ENCODE measurements at regions not wholly inside any gene's neighbourhood (a gene's known extent, or its start where the extent isn't known, plus 50 kb on each side); places are given as distances from the start of the nearest gene placed in this dataset.
"Not testable (repeated sequence)": the region's sequence is repeated elsewhere in the genome, so short reads cannot be mapped to it uniquely, and the experiment has no call there.

DNA sequence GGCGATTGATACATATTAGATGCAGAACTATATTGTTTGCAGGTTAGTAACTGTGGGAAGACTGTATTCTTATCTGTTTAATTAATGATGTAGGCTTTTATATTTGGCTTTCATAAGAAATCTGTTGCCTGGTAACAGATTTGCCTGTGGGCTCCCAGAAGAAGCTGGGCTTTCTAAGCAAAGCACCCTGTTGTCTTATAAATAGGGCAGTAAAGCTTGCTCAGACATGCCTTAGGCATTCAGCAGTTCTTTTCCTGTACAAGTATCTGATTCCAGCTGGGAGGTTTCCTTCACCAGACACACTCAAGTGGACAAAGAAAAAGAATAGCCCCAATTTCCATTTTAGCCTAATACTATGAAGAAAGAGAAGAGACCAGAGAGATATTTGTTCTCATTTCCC lies 524.0 kb downstream of the LRRIQ3 start:
- no peaks in the 10 kb centered on the region for H3K79me1 ChIP-seq (ENCODE audit: low read length)
- no peak overlapping the region for H4K12ac ChIP-seq (ENCODE audit: low read depth, low read length)
- no peak overlapping the region for H2BK120ac ChIP-seq (ENCODE audit: insufficient read depth, low read length, poor library complexity)
- no peak overlapping the region for H3K4me2 ChIP-seq (ENCODE audit: low read length)
- H3K27me3 ChIP-seq (ENCODE audit: insufficient read depth, low read length), result no peaks in the 10 kb centered on the region
- H2BK5ac ChIP-seq (ENCODE audit: low read depth, low read length, poor library complexity), result no peak overlapping the region
- H3K27ac ChIP-seq (ENCODE audit: low read depth, low read length), result no peak overlapping the region
- no peak for DNase-seq
- no peak overlapping the region for H3K4ac ChIP-seq (ENCODE audit: low read depth, low read length)
- no peak overlapping the region for H3K4me3 ChIP-seq (ENCODE audit: low read depth, low read length)
- no peaks in the 10 kb centered on the region for H3K79me2 ChIP-seq (ENCODE audit: control insufficient read depth, insufficient read depth, low read length, poor library complexity)
- H3K18ac ChIP-seq (ENCODE audit: low read length), result no peak overlapping the region
- no peak overlapping the region for H4K8ac ChIP-seq (ENCODE audit: low read depth, low read length)
- no peak overlapping the region for H2BK12ac ChIP-seq (ENCODE audit: low read length)
- no CpG with 5 or more reads among the region's 1 CpG for WGBS (ENCODE audit: extremely low coverage, insufficient coverage, insufficient read length)
- no peak overlapping the region for H3K14ac ChIP-seq (ENCODE audit: low read length)
- no peak overlapping the region for H3K23ac ChIP-seq (ENCODE audit: low read length)
- H4K91ac ChIP-seq (ENCODE audit: low read depth, low read length), result no peak overlapping the region
- H2AFZ ChIP-seq (ENCODE audit: insufficient read depth, low read length, poor library complexity), result no peak overlapping the region
- no peak overlapping the region for H3K9ac ChIP-seq (ENCODE audit: low read length)
- no peaks in the 10 kb centered on the region for H3K36me3 ChIP-seq (ENCODE audit: control insufficient read depth in 1 of 2, insufficient read depth in 2 of 2, low read length in 2 of 2)
- H3K9me3 ChIP-seq (ENCODE audit: insufficient read depth, low read depth, low read length), result no peaks in the 10 kb centered on the region
- no peak overlapping the region for H2AK5ac ChIP-seq (ENCODE audit: low read length)
- no peaks in the 10 kb centered on the region for H3K4me1 ChIP-seq (ENCODE audit: control insufficient read depth in 1 of 2, insufficient read depth in 2 of 2, low read length in 2 of 2)

DNA sequence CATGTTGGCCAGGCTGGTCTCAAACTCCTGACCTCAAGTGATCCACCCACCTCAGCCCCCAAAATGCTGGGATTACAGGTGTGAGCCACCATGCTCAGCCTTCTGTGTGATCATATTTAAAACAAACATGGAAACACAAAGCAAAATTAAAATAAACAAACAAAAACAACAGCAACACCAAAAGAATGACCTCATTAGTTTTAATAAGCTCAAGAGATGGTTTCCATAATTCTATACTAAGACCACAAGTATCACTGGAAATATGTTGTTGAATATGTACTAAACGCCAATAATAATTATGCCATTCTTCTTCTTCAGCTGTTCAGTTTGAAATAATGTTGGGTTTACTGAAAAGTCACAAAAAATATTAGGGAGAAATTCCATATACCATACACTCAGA lies 526.4 kb downstream of the LRRIQ3 start:
- Histone ChIP-seq H2BK5ac (ENCODE audit: low read depth, low read length, poor library complexity) (no peak overlapping the region), H3K4me3 (ENCODE audit: low read depth, low read length) (no peak overlapping the region), H3K14ac (ENCODE audit: low read length) (no peak overlapping the region), H3K4ac (ENCODE audit: low read depth, low read length) (no peak overlapping the region), H3K27ac (ENCODE audit: low read depth, low read length) (no peak overlapping the region), H3K4me2 (ENCODE audit: low read length) (no peak overlapping the region), H3K79me2 (ENCODE audit: control insufficient read depth, insufficient read depth, low read length, poor library complexity) (no peaks in the 10 kb centered on the region), H3K27me3 (ENCODE audit: insufficient read depth, low read length) (no peaks in the 10 kb centered on the region), H2BK120ac (ENCODE audit: insufficient read depth, low read length, poor library complexity) (no peak overlapping the region), H2BK12ac (ENCODE audit: low read length) (no peak overlapping the region), H4K12ac (ENCODE audit: low read depth, low read length) (no peak overlapping the region), H2AK5ac (ENCODE audit: low read length) (no peak overlapping the region), H4K8ac (ENCODE audit: low read depth, low read length) (no peak overlapping the region), H4K91ac (ENCODE audit: low read depth, low read length) (no peak overlapping the region), H3K9me3 (ENCODE audit: insufficient read depth, low read depth, low read length) (peaks cover 7% of the 10 kb centered on the region), H3K18ac (ENCODE audit: low read length) (no peak overlapping the region), H3K79me1 (ENCODE audit: low read length) (no peaks in the 10 kb centered on the region), H3K36me3 (ENCODE audit: control insufficient read depth in 1 of 2, insufficient read depth in 2 of 2, low read length in 2 of 2) (no peaks in the 10 kb centered on the region), H3K9ac (ENCODE audit: low read length) (no peak overlapping the region), H2AFZ (ENCODE audit: insufficient read depth, low read length, poor library complexity) (no peak overlapping the region), H3K4me1 (ENCODE audit: control insufficient read depth in 1 of 2, insufficient read depth in 2 of 2, low read length in 2 of 2) (no peaks in the 10 kb centered on the region), H3K23ac (ENCODE audit: low read length) (no peak overlapping the region)
- no CpG with 5 or more reads among the region's 1 CpG for WGBS (ENCODE audit: extremely low coverage, insufficient coverage, insufficient read length)
- DNase-seq, result no peak

DNA sequence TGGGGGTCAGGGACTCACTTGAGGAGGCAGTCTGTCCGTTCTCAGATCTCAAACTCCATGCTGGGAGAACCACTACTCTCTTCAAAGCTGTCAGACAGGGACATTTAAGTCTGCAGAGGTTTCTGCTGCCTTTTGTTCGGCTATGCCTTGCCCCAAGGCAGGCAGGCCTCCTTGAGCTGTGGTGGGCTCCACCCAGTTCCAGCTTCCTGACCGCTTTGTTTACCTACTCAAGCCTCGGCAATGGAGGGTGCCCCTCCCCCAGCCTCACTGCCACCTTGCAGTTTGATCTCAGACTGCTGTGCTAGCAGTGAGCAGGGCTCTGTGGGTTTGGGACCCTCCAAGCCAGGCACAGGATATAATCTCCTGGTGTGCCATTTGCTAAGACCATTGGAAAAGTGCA lies 530.0 kb downstream of the LRRIQ3 start:
- H3K79me2 ChIP-seq (ENCODE audit: control insufficient read depth, insufficient read depth, low read length, poor library complexity); H3K27ac ChIP-seq (ENCODE audit: low read depth, low read length); H3K9me3 ChIP-seq (ENCODE audit: insufficient read depth, low read depth, low read length); DNase-seq; H4K8ac ChIP-seq (ENCODE audit: low read depth, low read length); H2AFZ ChIP-seq (ENCODE audit: insufficient read depth, low read length, poor library complexity); H3K23ac ChIP-seq (ENCODE audit: low read length); H3K4me3 ChIP-seq (ENCODE audit: low read depth, low read length); H3K36me3 ChIP-seq (ENCODE audit: control insufficient read depth in 1 of 2, insufficient read depth in 2 of 2, low read length in 2 of 2); H3K14ac ChIP-seq (ENCODE audit: low read length); H2BK12ac ChIP-seq (ENCODE audit: low read length); H3K18ac ChIP-seq (ENCODE audit: low read length); H3K4me2 ChIP-seq (ENCODE audit: low read length); H2BK120ac ChIP-seq (ENCODE audit: insufficient read depth, low read length, poor library complexity); H3K4me1 ChIP-seq (ENCODE audit: control insufficient read depth in 1 of 2, insufficient read depth in 2 of 2, low read length in 2 of 2); H2AK5ac ChIP-seq (ENCODE audit: low read length); H4K91ac ChIP-seq (ENCODE audit: low read depth, low read length); H3K27me3 ChIP-seq (ENCODE audit: insufficient read depth, low read length); H4K12ac ChIP-seq (ENCODE audit: low read depth, low read length); H3K79me1 ChIP-seq (ENCODE audit: low read length); H2BK5ac ChIP-seq (ENCODE audit: low read depth, low read length, poor library complexity); H3K9ac ChIP-seq (ENCODE audit: low read length); H3K4ac ChIP-seq (ENCODE audit: low read depth, low read length): not testable (repeated sequence)
- WGBS (ENCODE audit: extremely low coverage, insufficient coverage, insufficient read length), result no CpG with 5 or more reads among the region's 4 CpGs

DNA sequence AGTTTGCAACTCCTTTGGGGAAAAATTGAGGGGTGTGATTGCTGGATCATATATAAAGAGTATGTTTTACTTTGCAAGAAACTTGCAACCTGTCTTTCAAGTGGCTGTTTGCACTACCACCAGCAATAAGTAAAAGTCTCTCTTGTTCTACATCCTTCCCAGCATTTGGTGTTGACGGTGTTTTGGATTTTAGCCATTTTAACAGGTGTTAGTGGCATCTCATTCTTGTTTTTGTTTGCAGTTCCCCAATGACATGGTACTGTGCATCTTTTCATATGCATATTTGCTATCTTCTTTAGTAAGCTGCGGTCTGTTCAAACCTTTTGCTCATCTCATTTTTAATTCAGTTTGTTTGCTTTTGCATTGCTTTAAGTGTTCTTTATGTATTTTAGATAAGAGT lies 535.5 kb downstream of the LRRIQ3 start:
- no peak for DNase-seq
- Histone ChIP-seq H3K36me3 (ENCODE audit: control insufficient read depth in 1 of 2, insufficient read depth in 2 of 2, low read length in 2 of 2) (no peaks in the 10 kb centered on the region), H3K4me2 (ENCODE audit: low read length) (no peak overlapping the region), H3K79me2 (ENCODE audit: control insufficient read depth, insufficient read depth, low read length, poor library complexity) (no peaks in the 10 kb centered on the region), H3K4me3 (ENCODE audit: low read depth, low read length) (no peak overlapping the region), H3K27me3 (ENCODE audit: insufficient read depth, low read length) (no peaks in the 10 kb centered on the region), H4K8ac (ENCODE audit: low read depth, low read length) (no peak overlapping the region), H3K23ac (ENCODE audit: low read length) (no peak overlapping the region), H2AFZ (ENCODE audit: insufficient read depth, low read length, poor library complexity) (no peak overlapping the region), H2BK5ac (ENCODE audit: low read depth, low read length, poor library complexity) (no peak overlapping the region), H3K18ac (ENCODE audit: low read length) (no peak overlapping the region), H3K9ac (ENCODE audit: low read length) (no peak overlapping the region), H4K12ac (ENCODE audit: low read depth, low read length) (no peak overlapping the region), H2AK5ac (ENCODE audit: low read length) (no peak overlapping the region), H2BK12ac (ENCODE audit: low read length) (no peak overlapping the region), H3K4ac (ENCODE audit: low read depth, low read length) (no peak overlapping the region), H3K4me1 (ENCODE audit: control insufficient read depth in 1 of 2, insufficient read depth in 2 of 2, low read length in 2 of 2) (no peaks in the 10 kb centered on the region), H4K91ac (ENCODE audit: low read depth, low read length) (no peak overlapping the region), H2BK120ac (ENCODE audit: insufficient read depth, low read length, poor library complexity) (no peak overlapping the region), H3K27ac (ENCODE audit: low read depth, low read length) (no peak overlapping the region), H3K14ac (ENCODE audit: low read length) (no peak overlapping the region), H3K9me3 (ENCODE audit: insufficient read depth, low read depth, low read length) (no peaks in the 10 kb centered on the region), H3K79me1 (ENCODE audit: low read length) (no peaks in the 10 kb centered on the region)
- WGBS (ENCODE audit: extremely low coverage, insufficient coverage, insufficient read length), result no CpG with 5 or more reads among the region's 2 CpGs
